ENCODE measurements at regions not wholly inside any gene's neighbourhood (a gene's known extent, or its start where the extent isn't known, plus 50 kb on each side); places are given as distances from the start of the nearest gene placed in this dataset.

DNA sequence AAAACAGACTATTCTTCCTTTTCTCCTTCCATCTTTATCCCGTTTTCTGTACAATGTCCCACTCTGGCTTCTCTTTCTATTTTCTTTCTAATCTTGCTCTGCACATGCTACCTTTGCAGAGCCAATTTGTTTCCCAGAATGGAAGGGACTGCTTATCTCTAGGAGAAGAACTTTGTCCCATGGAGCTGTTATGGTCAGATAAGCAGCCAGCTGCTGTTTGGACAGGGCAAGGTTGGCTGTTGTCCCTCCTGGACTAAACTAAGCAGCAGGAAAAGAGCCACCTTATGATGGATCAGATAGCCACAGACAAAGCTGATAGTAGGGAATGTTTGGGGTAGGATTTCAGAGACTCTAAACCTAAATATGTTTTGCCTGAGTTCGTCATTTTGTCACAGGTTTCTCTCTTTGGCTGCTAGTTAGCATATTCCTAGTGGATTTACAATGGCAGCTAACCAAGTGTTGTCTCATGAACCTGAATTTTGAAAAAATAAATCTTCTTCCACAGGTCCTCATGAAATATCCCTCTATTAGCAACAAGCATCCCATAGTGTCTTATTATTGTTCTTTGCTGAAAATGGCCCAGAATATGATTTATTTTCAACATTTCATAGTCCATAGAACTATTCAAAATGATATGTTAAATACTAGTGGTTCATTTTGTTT, 262.8 kb downstream of the SLC16A7 start:
- TF ChIP-seq, protein P1, sequence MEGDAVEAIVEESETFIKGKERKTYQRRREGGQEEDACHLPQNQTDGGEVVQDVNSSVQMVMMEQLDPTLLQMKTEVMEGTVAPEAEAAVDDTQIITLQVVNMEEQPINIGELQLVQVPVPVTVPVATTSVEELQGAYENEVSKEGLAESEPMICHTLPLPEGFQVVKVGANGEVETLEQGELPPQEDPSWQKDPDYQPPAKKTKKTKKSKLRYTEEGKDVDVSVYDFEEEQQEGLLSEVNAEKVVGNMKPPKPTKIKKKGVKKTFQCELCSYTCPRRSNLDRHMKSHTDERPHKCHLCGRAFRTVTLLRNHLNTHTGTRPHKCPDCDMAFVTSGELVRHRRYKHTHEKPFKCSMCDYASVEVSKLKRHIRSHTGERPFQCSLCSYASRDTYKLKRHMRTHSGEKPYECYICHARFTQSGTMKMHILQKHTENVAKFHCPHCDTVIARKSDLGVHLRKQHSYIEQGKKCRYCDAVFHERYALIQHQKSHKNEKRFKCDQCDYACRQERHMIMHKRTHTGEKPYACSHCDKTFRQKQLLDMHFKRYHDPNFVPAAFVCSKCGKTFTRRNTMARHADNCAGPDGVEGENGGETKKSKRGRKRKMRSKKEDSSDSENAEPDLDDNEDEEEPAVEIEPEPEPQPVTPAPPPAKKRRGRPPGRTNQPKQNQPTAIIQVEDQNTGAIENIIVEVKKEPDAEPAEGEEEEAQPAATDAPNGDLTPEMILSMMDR (optimal IDR thresholded peaks at IDR 0.05 in 1 of 3, IDR thresholded peaks at IDR 0.05 in 1 of 3, conservative IDR thresholded peaks at IDR 0.05 in 1 of 3; ENCODE audit: extremely low read depth in 1 of 3, insufficient read depth in 2 of 3, low read length in 3 of 3), result no peak
- TF ChIP-seq EZH2 (IDR thresholded peaks at IDR 0.05; ENCODE audit: low read length), result no peak
